Suprapubic skin (tissue), 3 donors: ENCODE measurements at regions not wholly inside any gene's neighbourhood (a gene's known extent, or its start where the extent isn't known, plus 50 kb on each side); places are given as distances from the start of the nearest gene placed in this dataset.

ENCODE experiments used
- POLR2A ChIP-seq, 2 donors: fragments of 450-650 bp; IDR thresholded peaks; one replicate each; pipeline ENCODE4 v1.6.1; 2017; ENCODE audit warnings: antibody characterized with exemption in 2 of 2, mild to moderate bottlenecking in 2 of 2, moderate library complexity in 2 of 2
- TF ChIP-seq, protein P1 (sequence below), 2 donors: fragments of 200-600 bp in 1 of 2; fragments of 450-650 bp in 1 of 2; sonication (generic) in 1 of 2; IDR thresholded peaks; one replicate each; pipeline ENCODE4 v1.5.1; 2016 to 2019; ENCODE audit warnings: antibody characterized with exemption in 2 of 2, mild to moderate bottlenecking in 1 of 2, moderate library complexity in 1 of 2

DNA sequence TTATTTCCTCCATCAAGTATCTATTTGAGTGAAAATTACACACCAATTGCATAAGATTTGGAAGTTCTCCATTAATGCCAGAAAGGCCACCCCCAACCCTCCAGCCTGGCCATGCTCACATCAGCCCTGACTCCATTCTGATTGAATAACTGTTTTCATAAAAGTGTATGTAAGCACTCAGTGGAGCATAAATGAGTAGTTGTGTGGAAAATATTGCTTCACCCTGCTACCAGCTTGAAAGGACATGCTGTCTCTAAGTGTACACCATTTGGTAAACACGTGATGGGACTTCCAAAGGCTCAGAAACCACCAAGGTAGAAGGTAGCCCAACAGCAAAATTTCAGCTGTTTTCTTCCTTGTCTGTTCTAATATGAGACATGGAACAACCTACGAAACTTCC lies 393.8 kb downstream of the ZNF385D start:
- TF ChIP-seq, protein P1, sequence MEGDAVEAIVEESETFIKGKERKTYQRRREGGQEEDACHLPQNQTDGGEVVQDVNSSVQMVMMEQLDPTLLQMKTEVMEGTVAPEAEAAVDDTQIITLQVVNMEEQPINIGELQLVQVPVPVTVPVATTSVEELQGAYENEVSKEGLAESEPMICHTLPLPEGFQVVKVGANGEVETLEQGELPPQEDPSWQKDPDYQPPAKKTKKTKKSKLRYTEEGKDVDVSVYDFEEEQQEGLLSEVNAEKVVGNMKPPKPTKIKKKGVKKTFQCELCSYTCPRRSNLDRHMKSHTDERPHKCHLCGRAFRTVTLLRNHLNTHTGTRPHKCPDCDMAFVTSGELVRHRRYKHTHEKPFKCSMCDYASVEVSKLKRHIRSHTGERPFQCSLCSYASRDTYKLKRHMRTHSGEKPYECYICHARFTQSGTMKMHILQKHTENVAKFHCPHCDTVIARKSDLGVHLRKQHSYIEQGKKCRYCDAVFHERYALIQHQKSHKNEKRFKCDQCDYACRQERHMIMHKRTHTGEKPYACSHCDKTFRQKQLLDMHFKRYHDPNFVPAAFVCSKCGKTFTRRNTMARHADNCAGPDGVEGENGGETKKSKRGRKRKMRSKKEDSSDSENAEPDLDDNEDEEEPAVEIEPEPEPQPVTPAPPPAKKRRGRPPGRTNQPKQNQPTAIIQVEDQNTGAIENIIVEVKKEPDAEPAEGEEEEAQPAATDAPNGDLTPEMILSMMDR (IDR thresholded peaks at IDR 0.05): no peak
- no peak for TF ChIP-seq POLR2A (IDR thresholded peaks at IDR 0.05)
